ENCODE measurements at regions not wholly inside any gene's neighbourhood (a gene's known extent, or its start where the extent isn't known, plus 50 kb on each side); places are given as distances from the start of the nearest gene placed in this dataset.
"Not testable (repeated sequence)": the region's sequence is repeated elsewhere in the genome, so short reads cannot be mapped to it uniquely, and the experiment has no call there.

DNA sequence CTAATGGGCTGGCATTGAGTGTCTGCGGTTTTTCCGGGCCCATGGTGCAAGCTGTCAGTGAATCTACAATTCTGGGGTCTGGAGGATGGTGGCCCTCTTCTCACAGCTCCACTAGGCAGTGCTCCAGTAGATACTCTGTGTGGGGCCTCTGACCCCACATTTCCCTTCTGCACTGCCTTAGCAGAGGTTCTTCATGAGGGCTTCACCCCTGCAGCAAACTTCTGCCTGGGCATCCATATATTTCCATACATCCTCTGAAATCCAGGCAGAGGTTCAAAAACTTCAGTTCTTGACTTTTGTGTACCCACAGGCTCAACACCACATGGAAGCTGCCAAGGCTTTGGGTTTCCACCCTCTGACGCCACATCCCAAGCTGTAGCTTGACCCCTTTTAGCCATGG lies 846.2 kb downstream of the RNF144A start:
- TF ChIP-seq, protein P1, sequence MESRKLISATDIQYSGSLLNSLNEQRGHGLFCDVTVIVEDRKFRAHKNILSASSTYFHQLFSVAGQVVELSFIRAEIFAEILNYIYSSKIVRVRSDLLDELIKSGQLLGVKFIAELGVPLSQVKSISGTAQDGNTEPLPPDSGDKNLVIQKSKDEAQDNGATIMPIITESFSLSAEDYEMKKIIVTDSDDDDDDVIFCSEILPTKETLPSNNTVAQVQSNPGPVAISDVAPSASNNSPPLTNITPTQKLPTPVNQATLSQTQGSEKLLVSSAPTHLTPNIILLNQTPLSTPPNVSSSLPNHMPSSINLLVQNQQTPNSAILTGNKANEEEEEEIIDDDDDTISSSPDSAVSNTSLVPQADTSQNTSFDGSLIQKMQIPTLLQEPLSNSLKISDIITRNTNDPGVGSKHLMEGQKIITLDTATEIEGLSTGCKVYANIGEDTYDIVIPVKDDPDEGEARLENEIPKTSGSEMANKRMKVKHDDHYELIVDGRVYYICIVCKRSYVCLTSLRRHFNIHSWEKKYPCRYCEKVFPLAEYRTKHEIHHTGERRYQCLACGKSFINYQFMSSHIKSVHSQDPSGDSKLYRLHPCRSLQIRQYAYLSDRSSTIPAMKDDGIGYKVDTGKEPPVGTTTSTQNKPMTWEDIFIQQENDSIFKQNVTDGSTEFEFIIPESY (IDR thresholded peaks at IDR 0.05): not testable (repeated sequence)
- TF ChIP-seq, protein P2, sequence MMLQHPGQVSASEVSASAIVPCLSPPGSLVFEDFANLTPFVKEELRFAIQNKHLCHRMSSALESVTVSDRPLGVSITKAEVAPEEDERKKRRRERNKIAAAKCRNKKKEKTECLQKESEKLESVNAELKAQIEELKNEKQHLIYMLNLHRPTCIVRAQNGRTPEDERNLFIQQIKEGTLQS (IDR thresholded peaks at IDR 0.05): not testable (repeated sequence)
- TF ChIP-seq, protein P3, sequence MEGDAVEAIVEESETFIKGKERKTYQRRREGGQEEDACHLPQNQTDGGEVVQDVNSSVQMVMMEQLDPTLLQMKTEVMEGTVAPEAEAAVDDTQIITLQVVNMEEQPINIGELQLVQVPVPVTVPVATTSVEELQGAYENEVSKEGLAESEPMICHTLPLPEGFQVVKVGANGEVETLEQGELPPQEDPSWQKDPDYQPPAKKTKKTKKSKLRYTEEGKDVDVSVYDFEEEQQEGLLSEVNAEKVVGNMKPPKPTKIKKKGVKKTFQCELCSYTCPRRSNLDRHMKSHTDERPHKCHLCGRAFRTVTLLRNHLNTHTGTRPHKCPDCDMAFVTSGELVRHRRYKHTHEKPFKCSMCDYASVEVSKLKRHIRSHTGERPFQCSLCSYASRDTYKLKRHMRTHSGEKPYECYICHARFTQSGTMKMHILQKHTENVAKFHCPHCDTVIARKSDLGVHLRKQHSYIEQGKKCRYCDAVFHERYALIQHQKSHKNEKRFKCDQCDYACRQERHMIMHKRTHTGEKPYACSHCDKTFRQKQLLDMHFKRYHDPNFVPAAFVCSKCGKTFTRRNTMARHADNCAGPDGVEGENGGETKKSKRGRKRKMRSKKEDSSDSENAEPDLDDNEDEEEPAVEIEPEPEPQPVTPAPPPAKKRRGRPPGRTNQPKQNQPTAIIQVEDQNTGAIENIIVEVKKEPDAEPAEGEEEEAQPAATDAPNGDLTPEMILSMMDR (IDR thresholded peaks at IDR 0.05; ENCODE audit: low read depth, low read length, missing input control): not testable (repeated sequence)
- TF ChIP-seq FOXA2 (IDR thresholded peaks at IDR 0.05); YY1 (IDR thresholded peaks at IDR 0.05); EGR1 (IDR thresholded peaks at IDR 0.05; ENCODE audit: low read depth in 2 of 2); RAD21 (IDR thresholded peaks at IDR 0.05): not testable (repeated sequence)
- TF ChIP-seq, protein P4, sequence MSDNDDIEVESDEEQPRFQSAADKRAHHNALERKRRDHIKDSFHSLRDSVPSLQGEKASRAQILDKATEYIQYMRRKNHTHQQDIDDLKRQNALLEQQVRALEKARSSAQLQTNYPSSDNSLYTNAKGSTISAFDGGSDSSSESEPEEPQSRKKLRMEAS (IDR thresholded peaks at IDR 0.05): not testable (repeated sequence)
- TF ChIP-seq, protein P5, sequence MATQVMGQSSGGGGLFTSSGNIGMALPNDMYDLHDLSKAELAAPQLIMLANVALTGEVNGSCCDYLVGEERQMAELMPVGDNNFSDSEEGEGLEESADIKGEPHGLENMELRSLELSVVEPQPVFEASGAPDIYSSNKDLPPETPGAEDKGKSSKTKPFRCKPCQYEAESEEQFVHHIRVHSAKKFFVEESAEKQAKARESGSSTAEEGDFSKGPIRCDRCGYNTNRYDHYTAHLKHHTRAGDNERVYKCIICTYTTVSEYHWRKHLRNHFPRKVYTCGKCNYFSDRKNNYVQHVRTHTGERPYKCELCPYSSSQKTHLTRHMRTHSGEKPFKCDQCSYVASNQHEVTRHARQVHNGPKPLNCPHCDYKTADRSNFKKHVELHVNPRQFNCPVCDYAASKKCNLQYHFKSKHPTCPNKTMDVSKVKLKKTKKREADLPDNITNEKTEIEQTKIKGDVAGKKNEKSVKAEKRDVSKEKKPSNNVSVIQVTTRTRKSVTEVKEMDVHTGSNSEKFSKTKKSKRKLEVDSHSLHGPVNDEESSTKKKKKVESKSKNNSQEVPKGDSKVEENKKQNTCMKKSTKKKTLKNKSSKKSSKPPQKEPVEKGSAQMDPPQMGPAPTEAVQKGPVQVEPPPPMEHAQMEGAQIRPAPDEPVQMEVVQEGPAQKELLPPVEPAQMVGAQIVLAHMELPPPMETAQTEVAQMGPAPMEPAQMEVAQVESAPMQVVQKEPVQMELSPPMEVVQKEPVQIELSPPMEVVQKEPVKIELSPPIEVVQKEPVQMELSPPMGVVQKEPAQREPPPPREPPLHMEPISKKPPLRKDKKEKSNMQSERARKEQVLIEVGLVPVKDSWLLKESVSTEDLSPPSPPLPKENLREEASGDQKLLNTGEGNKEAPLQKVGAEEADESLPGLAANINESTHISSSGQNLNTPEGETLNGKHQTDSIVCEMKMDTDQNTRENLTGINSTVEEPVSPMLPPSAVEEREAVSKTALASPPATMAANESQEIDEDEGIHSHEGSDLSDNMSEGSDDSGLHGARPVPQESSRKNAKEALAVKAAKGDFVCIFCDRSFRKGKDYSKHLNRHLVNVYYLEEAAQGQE (IDR thresholded peaks at IDR 0.05): not testable (repeated sequence)
